Endodermal cell (in vitro differentiated cells): ENCODE measurements at regions not wholly inside any gene's neighbourhood (a gene's known extent, or its start where the extent isn't known, plus 50 kb on each side); places are given as distances from the start of the nearest gene placed in this dataset.

Source experiments
- DNase-seq: peaks from one replicate; pipeline ENCODE4 v3.0.0-alpha.2; 2017
- H3K27ac ChIP-seq: 2 replicates; pipeline ENCODE4 v1.5.1; 2013; ENCODE audit warnings: mild to moderate bottlenecking, low read depth, low read length, moderate library complexity
- H3K27me3 ChIP-seq: 2 replicates; pipeline ENCODE4 v1.6.1; 2013; ENCODE audit warnings: mild to moderate bottlenecking, low read length, moderate library complexity; ENCODE audit not compliant: insufficient read depth, control insufficient read depth, poor library complexity, severe bottlenecking
- H3K36me3 ChIP-seq: 2 replicates; pipeline ENCODE4 v1.7.0; 2013; ENCODE audit warnings: mild to moderate bottlenecking, low read length, moderate library complexity; ENCODE audit not compliant: control insufficient read depth, insufficient read depth
- H3K4me1 ChIP-seq: one replicate; pipeline ENCODE4 v1.7.0; 2013; ENCODE audit warnings: low read length; ENCODE audit not compliant: control insufficient read depth, insufficient read depth
- H3K4me3 ChIP-seq: 2 replicates; pipeline ENCODE4 v1.5.1; 2013; ENCODE audit warnings: mild to moderate bottlenecking, low read length, moderate library complexity
- H3K9ac ChIP-seq: 2 replicates; pipeline ENCODE4 v1.6.1; 2013; ENCODE audit warnings: mild to moderate bottlenecking, low read length, moderate library complexity; ENCODE audit not compliant: poor library complexity, severe bottlenecking; ENCODE audit errors: extremely low read depth
- H3K9me3 ChIP-seq: 2 replicates; pipeline ENCODE4 v1.6.1; 2013; ENCODE audit warnings: mild to moderate bottlenecking, low read length, moderate library complexity; ENCODE audit not compliant: control insufficient read depth
- H3K27ac Mint-ChIP-seq: 2 replicates; pipeline ENCODE4 v1.8.0; 2020; ENCODE audit warnings: mixed read lengths
- H3K27me3 Mint-ChIP-seq: 2 replicates; pipeline ENCODE4 v1.8.0; 2021; ENCODE audit warnings: mild to moderate bottlenecking, mixed read lengths; ENCODE audit not compliant: insufficient read depth
- H3K36me3 Mint-ChIP-seq: 2 replicates; pipeline ENCODE4 v1.8.0; 2020; ENCODE audit warnings: low read depth, mixed read lengths
- H3K4me1 Mint-ChIP-seq: 2 replicates; pipeline ENCODE4 v1.8.0; 2020; ENCODE audit warnings: mixed read lengths
- H3K4me3 Mint-ChIP-seq: 2 replicates; pipeline ENCODE4 v1.8.0; 2020; ENCODE audit warnings: mild to moderate bottlenecking, moderate library complexity, mixed read lengths
- H3K9me3 Mint-ChIP-seq: 2 replicates; pipeline ENCODE4 v1.8.0; 2020; ENCODE audit warnings: mild to moderate bottlenecking, mixed read lengths
- CTCF ChIP-seq: fragments of 200-600 bp; sonication (generic); conservative IDR thresholded peaks from 2 replicates; pipeline ENCODE4 v1.5.0; 2021; ENCODE audit warnings: antibody characterized with exemption, mild to moderate bottlenecking
- WGBS, 2 experiments: methylation state at CpG; one replicate each; pipeline versions ENCODE4 v1.1.5 to v1.1.7; 2013; ENCODE audit warnings: missing lambda C conversion rate in 2 of 2, mixed read lengths in 1 of 2; ENCODE audit not compliant: insufficient coverage in 1 of 2, insufficient read length in 1 of 2; 5-methylcytosine and 5-hydroxymethylcytosine counted together

DNA sequence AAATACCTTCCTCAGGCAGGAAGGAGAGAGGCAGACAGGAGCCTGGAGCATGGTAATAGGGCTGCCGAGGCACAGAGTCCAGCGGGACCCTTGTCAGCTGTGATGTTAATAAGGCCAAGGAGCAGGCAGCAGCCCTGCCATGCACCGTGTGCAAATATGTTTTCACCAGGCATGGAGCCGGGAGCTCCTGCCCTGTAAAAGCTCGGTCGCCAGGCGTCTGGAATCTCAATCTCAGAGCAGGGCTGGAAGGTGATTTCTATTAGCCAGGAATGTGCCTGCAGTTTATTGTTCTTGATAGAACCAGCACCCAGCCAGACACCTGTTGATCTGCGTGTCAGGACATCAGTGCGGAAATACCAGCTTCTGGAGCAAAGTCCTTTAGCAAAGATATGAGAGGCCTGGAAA is 469.8 kb downstream of the GLRX3 start:
- WGBS, 2 experiments = 86 to 90% methylated on average over 9 of the region's 9 CpGs
- no peak for TF ChIP-seq CTCF
- Histone ChIP-seq H3K4me3 (no peak overlapping the region), H3K9ac (no peak overlapping the region), H3K27ac (no peak overlapping the region), H3K9me3 (no peaks in the 10 kb centered on the region), H3K27me3 (no peaks in the 10 kb centered on the region), H3K4me1 (no peaks in the 10 kb centered on the region), H3K36me3 (no peaks in the 10 kb centered on the region)
- no peak for DNase-seq
- Mint-ChIP-seq H3K27me3 (peaks cover 6% of the 10 kb centered on the region), H3K36me3 (no peaks in the 10 kb centered on the region), H3K4me3 (no peak overlapping the region), H3K9me3 (peaks cover 4% of the 10 kb centered on the region), H3K27ac (no peak overlapping the region), H3K4me1 (no peaks in the 10 kb centered on the region)

DNA sequence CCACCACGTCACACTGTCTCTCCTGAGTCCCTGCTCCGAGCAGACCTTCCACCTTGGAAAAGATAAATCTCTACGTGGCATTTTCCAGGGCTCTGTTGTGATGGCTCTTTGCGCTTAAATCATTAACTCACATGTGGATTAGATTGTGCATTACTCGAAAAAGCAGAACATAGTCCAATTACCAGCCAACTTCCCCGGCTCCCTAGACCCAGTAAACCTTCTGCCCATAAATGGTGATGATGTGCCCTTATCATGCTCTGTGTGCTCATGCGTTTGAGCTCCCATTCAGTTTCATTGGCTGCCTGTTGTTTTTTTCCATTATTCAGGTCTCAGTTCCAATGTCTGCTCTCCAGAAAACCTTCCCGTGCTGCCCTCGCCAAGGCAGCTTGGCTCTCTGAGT is 471.2 kb downstream of the GLRX3 start:
- Histone ChIP-seq H3K4me1 (no peaks in the 10 kb centered on the region), H3K27me3 (no peaks in the 10 kb centered on the region), H3K9me3 (no peaks in the 10 kb centered on the region), H3K27ac (no peak overlapping the region), H3K36me3 (no peaks in the 10 kb centered on the region), H3K4me3 (no peak overlapping the region), H3K9ac (no peak overlapping the region)
- TF ChIP-seq CTCF = no peak
- Mint-ChIP-seq H3K27me3 (peaks cover 4% of the 10 kb centered on the region), H3K9me3 (peaks cover 7% of the 10 kb centered on the region), H3K27ac (no peak overlapping the region), H3K36me3 (no peaks in the 10 kb centered on the region), H3K4me3 (no peak overlapping the region), H3K4me1 (no peaks in the 10 kb centered on the region)
- DNase-seq = no peak
- 92 to 94% methylated on average over 8 to 9 of the region's 9 CpGs for WGBS, 2 experiments

DNA sequence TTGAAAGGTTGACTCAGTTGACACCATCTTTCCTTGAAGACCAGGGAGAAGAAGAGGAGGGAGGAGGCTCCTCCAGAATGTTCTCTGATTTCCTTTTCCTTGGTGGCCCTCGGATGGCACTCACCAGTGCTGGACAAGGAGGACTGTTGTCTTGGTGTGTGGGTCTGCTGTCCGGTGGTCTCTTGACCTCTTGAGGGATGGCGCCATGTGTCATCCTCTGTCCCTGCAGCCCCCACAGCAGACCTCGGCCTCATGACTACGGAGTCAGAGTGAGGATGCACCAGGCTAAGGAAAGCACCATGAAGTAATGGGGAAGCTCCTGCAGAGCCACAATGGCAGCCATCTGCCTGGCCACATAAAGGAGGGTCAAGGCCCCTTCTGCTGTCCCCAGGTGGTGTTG is 475.0 kb downstream of the GLRX3 start:
- Mint-ChIP-seq H3K4me3 (no peak overlapping the region), H3K4me1 (peaks cover 7% of the 10 kb centered on the region), H3K27me3 (peaks cover 4% of the 10 kb centered on the region), H3K36me3 (no peaks in the 10 kb centered on the region), H3K27ac (no peak overlapping the region), H3K9me3 (peaks cover 18% of the 10 kb centered on the region)
- H3K36me3 ChIP-seq = no peaks in the 10 kb centered on the region
- no peak for TF ChIP-seq CTCF
- no peak overlapping the region for H3K27ac ChIP-seq
- peaks cover 4% of the 10 kb centered on the region for H3K9me3 ChIP-seq
- WGBS, 2 experiments = 83 to 96% methylated on average over 4 to 5 of the region's 5 CpGs
- DNase-seq = no peak
- H3K4me3 ChIP-seq = no peak overlapping the region
- H3K9ac ChIP-seq = no peak overlapping the region
- no peaks in the 10 kb centered on the region for H3K27me3 ChIP-seq
- no peaks in the 10 kb centered on the region for H3K4me1 ChIP-seq
